GM18499 (cell line): ENCODE measurements at regions not wholly inside any gene's neighbourhood (a gene's known extent, or its start where the extent isn't known, plus 50 kb on each side); places are given as distances from the start of the nearest gene placed in this dataset.

Experiments
- ATAC-seq: cut with Tn5 transposase; IDR thresholded peaks from one replicate; pipeline ENCODE4 v1.9.1; 2021; ENCODE audit warnings: moderate number of reproducible peaks; ENCODE audit not compliant: insufficient read depth, unreplicated experiment

DNA sequence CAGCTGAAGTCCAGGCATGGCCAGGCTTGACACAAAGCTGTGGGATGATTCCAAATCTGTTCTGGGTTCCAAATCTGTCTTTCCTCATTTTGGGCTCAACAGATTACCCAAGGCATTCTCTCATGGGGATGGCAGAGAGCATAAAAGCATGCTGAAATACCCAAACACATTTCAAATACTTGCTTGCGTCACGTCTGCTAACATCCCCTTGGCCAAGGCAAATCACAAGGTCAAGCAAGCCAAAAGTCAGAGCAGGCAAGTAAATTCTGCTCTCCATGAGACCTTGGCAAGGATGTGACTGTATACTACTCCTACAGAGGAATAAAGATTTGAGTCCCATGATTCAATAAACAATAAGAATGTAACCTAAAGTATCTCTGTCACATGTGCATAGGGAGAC lies 306.7 kb downstream of the EPB41L4A start:
- ATAC-seq: no peak

DNA sequence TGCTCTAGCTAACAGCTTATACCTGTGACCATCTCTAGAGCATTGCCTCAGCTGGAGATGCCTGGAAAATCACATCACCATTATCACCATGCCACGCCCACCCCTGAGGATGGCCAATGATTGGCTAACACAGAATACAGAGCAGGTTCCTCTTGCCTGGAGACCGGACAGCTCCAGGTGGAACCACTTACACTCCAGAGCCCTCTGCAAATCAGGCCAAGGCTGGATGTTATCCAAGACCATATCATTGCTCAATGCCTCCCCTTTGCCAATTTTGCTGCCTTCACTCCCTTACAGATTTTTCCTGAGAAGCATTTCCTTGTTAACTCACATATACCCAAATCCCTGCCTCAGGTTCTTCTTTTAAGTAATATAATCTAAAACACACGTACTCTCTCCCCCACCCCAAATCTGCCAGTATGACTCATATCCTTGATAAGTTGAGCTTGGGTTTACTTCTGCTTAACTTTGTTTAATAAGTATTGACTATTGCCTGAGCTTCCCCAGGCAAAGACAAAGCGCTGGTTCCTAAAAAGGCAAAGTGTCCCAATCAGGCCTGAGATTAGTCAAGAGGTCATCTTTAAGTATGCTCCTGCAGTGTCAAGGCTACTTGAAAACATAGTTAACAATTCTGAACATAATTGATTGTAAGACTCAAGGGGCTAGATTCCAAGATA lies 309.6 kb downstream of the EPB41L4A start:
- no peak for ATAC-seq

DNA sequence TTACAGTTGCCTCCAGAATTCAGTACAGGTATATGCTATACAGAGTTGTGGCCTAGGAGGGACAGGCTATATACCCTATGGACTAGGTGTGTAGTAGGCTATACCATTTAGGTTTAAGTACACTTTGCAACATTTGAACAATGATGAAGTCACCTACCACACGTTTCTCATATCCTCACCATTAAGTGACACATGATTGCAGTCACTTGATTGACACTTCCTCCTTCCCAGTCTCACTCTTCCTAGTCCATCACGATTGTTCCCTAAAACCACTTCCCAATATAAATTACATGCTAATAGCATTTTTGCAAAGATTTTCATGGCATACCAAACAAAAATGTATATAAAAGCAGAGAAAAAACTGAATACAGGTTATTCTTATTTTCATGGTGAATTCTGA lies 312.2 kb downstream of the EPB41L4A start:
- no peak for ATAC-seq

DNA sequence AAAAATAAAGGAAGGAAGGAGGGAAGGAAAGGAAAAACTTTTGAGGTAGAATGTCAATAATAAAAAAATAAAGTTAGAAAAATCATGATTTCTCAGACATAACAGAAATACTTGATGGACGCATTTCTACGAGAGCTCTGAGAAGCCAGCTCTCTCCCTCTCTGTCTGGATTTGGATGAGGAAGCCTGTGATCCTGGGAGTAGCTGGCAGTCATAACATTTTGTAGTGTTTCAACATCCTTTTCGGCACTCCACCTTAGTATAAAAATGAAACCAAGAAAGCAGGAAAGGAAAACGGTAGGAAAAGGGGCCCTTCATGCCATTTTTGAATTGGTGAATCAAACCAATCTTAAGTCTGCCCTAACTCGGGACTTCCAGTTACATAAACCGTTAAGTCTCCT lies 321.3 kb downstream of the EPB41L4A start:
- no peak for ATAC-seq

DNA sequence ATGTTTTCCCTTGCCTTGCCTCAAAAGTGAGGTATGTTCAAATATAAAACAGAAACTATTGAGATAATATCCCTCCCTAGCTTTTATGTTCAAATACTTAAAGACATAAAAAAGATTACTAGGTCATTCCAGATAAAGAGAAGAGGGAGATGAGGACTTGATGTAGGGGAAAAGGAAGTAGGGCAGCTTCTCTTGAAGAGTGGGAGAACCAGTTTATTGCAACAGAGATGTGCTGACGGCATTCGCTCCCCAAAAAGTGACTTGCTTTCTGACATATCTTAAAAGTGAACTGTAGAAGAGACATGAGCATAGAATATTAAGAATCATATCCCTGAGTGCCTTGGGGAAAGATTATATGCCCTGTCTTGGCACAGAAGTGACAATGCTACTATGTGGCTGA lies 330.2 kb upstream of the NREP start:
- ATAC-seq: no peak

DNA sequence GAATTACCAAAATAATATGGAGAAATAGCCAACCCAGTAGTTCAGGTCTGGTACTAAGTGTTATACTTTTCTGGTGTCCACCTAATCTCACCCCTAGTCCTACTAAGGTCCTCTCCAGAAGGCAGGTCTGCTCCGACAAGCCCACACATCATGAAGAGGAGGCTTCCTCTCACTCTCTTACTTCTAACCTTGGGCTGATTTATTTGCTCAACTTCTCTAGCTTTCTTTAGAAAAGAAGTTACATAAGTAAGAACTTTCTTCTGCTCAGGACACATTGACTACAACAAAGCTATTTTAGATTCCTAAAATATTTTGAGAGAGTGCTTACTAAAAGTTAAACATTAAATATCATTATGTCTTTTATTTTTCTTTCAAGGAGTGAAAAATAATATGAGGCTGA lies 329.7 kb upstream of the NREP start:
- no peak for ATAC-seq

DNA sequence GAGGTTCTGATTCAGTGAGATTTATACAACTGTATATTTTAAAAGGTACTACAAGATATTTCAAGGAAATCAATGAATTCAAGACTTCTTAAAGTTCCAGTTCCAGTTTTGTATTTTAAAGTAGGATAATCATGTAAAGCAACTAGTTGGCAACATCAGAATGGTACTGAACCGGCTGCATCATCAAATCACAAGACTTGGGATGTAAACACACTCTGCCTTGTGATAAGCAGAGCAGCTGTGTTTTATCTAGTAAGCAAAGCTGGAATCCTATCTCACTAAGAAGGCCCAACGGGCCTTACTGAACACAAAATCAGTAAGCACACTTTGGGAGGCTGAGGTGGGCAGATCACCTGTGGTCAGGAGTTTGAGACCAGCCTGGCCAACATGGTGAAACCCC lies 327.2 kb upstream of the NREP start:
- ATAC-seq: no peak

DNA sequence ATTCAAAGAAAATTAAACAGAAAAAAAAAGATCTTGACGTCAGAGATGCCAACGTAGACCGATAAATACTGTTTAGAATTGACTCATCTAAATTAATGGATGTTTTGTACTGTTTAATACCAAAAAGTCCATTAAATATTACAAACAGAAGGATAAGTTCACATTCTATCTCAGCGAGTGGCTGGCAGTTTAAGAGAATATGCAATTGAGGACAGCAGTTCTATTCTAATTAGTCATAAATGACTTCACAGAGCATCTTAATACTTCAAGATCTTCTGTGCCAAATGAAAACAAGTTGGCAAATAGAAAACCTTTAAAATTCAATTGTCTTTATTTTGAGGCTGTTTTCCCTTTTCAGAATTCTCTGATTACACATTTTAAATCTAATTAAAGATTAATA lies 326.6 kb upstream of the NREP start:
- no peak for ATAC-seq

DNA sequence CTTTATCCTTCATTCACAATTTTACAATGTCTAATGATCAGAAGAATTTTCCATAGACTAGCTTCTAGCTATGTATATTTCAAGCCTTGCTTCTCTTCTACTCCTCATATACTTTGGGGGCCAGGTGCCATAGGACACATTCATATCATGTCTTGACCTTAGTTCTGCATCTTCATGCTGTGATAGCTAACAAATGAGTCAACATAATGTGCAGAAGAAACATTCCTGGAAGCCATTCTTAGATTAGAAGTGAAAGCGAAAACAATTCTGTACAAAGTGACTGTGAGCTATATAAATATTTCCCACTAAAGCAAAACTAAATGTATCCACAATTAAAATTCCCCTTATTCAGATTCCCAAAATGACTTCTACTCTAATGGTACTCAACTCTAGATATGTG lies 320.2 kb upstream of the NREP start:
- peak; percentile 86 for ATAC-seq

DNA sequence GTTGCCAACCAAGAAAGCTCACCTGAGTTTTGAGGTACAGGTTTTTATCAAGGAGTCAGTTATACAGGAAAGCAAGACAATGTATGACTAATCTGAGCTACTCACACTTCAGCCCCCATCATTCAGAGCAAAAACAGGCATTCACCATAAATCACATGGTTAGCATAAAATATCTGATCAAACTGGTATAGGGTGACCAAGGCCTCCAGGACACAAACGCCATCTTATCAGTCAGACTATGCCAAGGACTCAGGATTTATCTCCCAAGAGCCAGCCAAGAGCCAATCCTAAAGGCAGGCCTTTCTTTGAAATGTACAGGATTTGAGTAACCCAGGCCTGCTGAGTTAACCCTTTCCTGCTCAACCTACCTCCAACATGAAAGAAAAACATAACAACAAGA lies 313.0 kb upstream of the NREP start:
- no peak for ATAC-seq

DNA sequence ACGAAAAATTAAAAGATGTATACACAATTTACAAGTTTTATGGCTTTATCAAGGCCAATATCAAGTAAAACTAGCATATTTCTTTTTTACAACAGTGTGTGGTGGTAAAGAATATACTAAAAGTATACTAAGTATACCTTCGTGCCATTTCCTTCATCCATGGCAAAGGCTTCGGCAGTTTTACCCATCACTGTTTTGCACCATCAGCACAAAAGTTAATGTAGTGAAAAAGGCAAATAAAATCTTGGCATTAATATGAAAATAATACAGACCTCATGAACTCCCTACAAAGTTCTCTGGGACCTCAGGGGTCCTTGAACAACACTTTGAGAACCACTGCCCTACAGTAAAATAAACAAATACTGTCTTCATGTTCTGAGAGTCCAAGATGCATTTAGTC lies 312.3 kb upstream of the NREP start:
- ATAC-seq: no peak

DNA sequence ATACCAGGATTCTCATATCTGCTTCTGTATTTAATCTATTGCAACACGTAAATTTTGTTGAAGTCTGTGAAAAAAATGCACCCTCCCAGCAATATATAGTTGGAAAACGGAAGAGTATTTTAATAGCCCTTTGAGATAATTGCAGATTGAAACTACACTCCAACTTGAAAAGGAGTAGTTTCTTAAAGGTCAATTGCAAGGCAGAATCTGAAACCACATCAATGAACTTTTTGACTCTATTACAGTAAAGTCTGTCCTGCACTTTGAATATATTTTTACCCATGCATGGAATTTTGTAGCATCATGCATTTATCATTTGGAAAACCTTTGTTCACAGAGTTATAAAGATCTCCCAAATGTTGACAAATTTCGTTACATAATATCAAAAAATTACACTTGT lies 311.6 kb upstream of the NREP start:
- ATAC-seq: no peak

DNA sequence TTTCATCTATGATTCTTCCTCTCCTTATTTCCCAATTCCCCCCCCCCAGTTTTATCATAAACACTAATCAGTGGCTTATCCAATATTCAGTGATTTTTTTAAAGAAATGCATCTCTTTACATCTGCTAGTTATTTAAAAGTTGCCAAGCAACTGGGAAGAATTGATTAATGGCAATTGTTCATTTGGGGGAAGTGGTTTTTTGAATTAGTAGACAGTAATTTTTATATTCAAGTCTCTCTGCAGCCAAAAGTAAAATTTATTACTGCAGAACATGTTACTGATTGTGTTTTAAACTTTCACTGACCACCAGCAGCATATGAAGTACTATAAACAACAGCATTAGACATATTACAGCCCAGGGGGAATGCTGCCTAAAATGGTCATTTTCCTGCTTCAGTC lies 308.8 kb upstream of the NREP start:
- ATAC-seq: no peak

DNA sequence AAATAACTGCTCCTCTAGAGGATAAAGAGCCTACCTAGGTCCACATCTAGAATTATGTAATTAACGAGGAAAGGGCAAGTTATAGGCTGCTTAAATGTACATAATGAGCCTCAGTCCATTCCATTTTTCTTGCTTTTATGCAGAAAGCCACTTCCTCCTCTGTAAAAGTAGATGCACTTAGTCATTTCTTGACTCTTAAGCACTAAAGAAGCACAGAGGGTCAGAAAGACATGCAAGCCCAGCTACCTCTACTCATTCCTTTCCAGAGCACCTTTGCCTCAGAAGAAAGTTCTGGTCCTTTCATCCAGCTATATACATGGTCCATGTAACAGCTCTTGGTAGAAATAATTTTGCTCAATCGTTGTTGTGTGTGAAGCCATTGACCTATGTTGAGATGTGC lies 308.0 kb upstream of the NREP start:
- no peak for ATAC-seq

DNA sequence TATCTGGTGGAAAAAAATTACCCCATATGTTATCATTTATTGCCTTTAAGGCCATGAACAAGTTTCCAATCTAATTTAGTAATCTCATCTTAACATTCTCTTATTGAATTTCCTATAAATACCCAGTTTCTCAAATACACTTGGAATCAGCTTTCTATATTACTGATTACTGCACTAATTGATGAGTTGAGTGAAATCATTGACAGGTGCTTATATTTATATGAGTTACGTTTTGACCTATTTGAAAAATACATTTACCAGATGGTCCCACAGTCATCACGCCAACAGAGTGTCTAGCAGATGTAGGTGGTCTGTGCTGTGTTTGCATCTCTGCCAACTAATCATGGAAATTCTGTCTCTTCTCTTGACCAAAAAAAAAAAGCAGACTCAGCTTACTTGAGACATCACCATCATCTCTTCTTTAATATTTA lies 307.3 kb upstream of the NREP start:
- ATAC-seq: no peak

DNA sequence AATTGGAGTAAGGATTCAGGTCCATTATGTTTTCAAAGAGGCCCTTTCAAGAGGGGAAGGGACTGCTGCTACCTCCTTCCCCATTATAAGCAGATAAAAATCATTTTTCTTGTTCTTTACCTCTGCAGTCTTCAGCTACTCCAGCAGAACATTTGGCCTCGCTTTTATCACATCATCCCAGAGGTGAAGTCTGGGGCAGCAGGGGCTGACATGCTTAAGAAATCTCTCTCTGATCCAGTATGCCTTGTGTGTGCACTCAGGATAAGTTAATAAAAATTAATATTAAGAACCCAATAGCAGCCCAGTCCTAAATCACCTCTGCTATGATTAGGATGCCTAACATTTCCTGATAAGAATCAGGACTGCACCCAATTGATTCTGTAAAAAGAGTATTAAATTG lies 306.9 kb upstream of the NREP start:
- ATAC-seq: no peak

DNA sequence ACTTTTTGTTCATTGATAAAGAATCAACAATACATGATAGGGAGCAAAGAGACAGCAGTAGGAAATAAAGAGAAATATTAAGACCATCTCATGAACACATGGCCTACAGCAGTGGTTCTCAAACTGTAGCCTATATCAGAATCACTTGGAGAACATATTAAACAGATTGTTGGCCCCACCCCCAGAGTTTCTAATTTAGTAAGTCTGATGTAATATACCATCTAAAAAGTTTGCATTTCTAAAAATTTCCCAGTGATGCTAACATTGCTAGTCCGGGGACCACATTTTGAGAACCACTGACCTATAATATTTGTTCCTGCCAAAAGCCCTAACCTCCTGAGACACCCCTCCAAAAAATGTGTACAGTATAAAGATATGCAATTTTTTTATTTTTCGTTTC lies 306.2 kb upstream of the NREP start:
- ATAC-seq: no peak

DNA sequence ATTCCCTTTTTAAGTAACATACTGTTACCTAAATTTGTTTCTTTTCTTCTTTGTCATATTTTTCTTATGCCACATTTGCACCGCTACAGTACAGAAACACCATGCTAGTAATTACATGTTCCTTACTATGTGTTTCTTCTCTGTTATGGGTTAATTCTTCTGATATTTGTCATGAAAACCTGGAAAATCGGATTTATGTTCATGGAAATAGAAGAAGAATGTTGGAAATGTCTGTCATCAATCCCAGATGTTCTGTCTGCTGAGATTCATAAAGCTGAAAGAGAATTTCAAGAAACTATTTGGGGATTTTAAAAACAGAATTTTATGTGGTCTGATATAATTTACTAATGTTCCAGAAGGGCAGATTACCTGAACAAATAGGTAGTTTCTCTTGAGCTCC lies 305.2 kb upstream of the NREP start:
- no peak for ATAC-seq

DNA sequence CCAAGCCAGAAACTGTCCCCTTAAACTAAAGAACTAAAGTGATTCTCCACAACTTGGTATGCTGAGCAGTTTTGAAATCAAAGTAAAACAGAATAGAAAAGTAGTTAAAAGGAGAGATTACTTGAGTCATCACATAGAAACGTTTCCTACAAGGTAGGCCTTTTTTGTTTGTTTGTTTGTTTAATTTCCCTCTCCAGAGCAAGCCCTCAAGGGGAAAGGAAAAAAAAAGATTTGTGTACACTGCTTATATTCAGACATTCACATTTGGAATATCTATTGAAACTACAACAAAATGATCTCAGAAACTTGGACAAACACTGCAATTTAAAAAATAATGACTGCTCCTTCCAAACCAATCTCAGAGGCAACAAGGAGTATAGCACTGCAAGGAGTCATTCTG lies 304.7 kb upstream of the NREP start:
- ATAC-seq: no peak

DNA sequence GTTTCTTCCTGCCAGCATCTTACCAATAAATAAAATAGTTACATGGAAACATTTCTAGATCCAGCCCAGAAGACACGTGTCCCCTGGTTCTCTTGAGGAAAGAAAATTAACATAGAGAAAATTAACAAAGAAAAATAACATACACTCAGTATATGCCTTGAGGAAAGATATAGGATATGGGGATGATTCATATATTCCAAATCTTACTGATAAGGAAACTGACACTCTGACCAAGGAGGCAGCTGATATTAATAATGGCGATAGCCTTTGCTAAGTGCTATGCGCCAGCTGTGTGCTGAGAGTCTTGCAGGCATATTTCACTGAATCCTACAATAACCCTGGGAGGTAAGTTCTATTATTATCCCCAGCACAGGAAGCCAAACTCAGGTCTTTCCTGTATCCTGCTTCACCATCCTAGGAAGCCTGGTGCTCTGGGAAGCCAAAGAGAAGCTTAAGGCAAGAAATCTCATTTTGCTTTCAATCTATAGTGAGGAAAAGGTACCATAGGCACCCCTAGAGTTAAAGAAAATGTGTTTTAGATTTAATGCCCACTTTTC lies 302.7 kb upstream of the NREP start:
- ATAC-seq: no peak

DNA sequence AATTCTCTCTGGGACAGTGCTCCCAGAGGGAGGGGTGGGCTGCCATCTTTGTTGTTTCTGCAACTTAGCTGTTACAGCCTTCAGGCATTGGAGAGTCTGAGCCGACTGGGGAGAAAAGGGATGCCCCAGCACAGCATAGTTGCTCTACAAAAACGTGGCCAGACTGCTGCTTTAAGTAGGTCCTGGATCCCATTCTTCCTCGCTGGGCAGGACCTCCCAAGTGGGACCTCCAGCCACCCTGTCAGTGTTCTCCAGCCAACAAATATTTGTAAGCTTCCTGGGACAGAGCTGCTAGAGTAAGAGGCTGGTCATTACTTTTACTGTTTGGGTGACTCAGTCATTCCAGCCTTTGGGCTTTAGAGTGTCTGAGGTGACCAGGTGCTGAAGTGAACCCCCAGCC lies 292.7 kb upstream of the NREP start:
- ATAC-seq: no peak

DNA sequence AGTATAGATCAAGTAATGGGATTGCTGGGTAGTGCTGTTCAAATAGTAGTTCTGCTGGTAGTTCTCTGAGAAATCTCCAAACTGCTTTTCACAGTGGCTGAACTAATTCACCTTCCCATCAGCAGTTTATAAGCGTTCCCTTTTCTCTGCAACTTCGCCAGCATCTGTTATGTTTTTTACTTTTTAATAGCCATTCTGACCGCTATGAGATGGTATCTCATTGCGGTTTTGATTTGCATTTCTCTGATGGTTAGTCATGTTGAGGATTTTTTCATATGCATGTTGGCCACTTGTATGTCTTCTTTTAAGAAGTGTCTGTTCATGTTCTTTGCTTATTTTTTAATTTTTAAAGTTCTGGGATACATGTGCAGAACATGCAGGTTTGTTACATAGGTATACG lies 279.2 kb upstream of the NREP start:
- no peak for ATAC-seq
